ENCODE measurements at regions not wholly inside any gene's neighbourhood (a gene's known extent, or its start where the extent isn't known, plus 50 kb on each side); places are given as distances from the start of the nearest gene placed in this dataset.

- Histone ChIP-seq H3K9ac (ENCODE audit: low read length) (no peak overlapping the region), H3K36me3 (ENCODE audit: insufficient read depth, low read length) (no peaks in the 10 kb centered on the region), H3K9me3 (ENCODE audit: low read length) (no peaks in the 10 kb centered on the region), H3K27me3 (ENCODE audit: low read length) (no peaks in the 10 kb centered on the region), H3K27ac (ENCODE audit: low read length) (no peak overlapping the region), H3K4me1 (ENCODE audit: low read length) (peaks cover 5% of the 10 kb centered on the region), H3K4me3 (ENCODE audit: low read length) (no peak overlapping the region), H4K20me1 (ENCODE audit: insufficient read depth, low read depth, low read length) (no peaks in the 10 kb centered on the region), H3K79me2 (ENCODE audit: low read length) (no peaks in the 10 kb centered on the region), H3K9me2 (replicated peaks; ENCODE audit: insufficient read depth, low read length) (no peaks in the 10 kb centered on the region), H2AFZ (ENCODE audit: low read length) (no peak overlapping the region), H3K4me2 (ENCODE audit: low read depth, low read length, poor library complexity, severe bottlenecking) (no peak overlapping the region)
- DNase-seq: no peak
Measured at GRCh38 chr12:74900232-74900631, 309.4 kb downstream of the KCNC2 start.

DNA sequence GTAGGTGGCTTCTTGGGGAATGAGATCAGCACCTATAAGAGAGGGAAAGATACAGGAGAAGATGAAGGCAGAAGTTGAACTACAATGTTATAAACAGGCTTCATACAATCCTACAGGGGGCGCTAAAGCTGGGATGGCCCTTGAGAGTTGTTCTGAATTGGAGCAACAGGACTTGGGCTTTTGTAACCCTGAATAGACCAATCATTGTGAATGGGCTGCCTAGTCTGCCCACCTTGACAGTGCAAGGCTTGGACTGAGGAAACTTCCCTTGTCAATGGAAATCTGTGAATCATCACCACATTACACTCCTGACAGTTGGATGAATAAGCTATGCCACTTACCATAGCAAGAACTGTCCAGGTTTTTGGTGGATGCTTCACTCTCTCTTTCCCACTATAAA, 306.1 kb downstream of the KCNC2 start:
- Histone ChIP-seq H3K9me2 (replicated peaks; ENCODE audit: insufficient read depth, low read length) (no peaks in the 10 kb centered on the region), H3K27me3 (ENCODE audit: low read length) (no peaks in the 10 kb centered on the region), H4K20me1 (ENCODE audit: insufficient read depth, low read depth, low read length) (no peaks in the 10 kb centered on the region), H3K79me2 (ENCODE audit: low read length) (no peaks in the 10 kb centered on the region), H3K36me3 (ENCODE audit: insufficient read depth, low read length) (no peaks in the 10 kb centered on the region), H3K4me2 (ENCODE audit: low read depth, low read length, poor library complexity, severe bottlenecking) (no peak overlapping the region), H3K9ac (ENCODE audit: low read length) (no peak overlapping the region), H3K4me3 (ENCODE audit: low read length) (no peak overlapping the region), H3K27ac (ENCODE audit: low read length) (no peak overlapping the region), H2AFZ (ENCODE audit: low read length) (no peak overlapping the region), H3K4me1 (ENCODE audit: low read length) (peaks cover 5% of the 10 kb centered on the region), H3K9me3 (ENCODE audit: low read length) (no peaks in the 10 kb centered on the region)
- peak; percentile 67 for DNase-seq

DNA sequence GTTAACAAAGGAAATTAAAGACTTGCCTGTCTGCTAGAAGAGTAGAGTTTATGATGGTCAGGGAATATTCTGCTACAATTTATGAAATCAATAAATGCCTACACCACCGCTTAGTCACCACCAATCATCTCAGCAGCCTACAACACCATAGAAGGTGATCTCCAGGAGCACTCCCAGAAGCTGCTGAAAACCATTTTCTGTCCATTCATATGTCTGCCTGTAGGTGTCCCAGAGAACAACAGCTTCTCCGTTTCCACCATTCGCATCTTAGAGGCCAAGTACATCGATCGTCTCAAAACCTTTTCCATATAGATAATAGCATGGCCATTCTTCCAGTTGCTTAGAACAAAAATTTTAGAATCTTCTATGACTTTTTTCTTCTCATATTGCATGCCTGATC, 303.4 kb downstream of the KCNC2 start:
- no peaks in the 10 kb centered on the region for H3K36me3 ChIP-seq (ENCODE audit: insufficient read depth, low read length)
- H3K79me2 ChIP-seq (ENCODE audit: low read length): no peaks in the 10 kb centered on the region
- no peak overlapping the region for H3K4me3 ChIP-seq (ENCODE audit: low read length)
- peak; percentile 57 for DNase-seq
- no peaks in the 10 kb centered on the region for H3K4me1 ChIP-seq (ENCODE audit: low read length)
- H3K4me2 ChIP-seq (ENCODE audit: low read depth, low read length, poor library complexity, severe bottlenecking): no peak overlapping the region
- H3K9me2 ChIP-seq (replicated peaks; ENCODE audit: insufficient read depth, low read length): no peaks in the 10 kb centered on the region
- H2AFZ ChIP-seq (ENCODE audit: low read length): peak overlapping the region; percentile 64
- H3K9me3 ChIP-seq (ENCODE audit: low read length): no peaks in the 10 kb centered on the region
- H3K27me3 ChIP-seq (ENCODE audit: low read length): no peaks in the 10 kb centered on the region
- H4K20me1 ChIP-seq (ENCODE audit: insufficient read depth, low read depth, low read length): no peaks in the 10 kb centered on the region
- no peak overlapping the region for H3K27ac ChIP-seq (ENCODE audit: low read length)
- H3K9ac ChIP-seq (ENCODE audit: low read length): no peak overlapping the region

GRCh38 chr12:74910831-74911230, 298.8 kb downstream of the KCNC2 start:
- H3K79me2 ChIP-seq (ENCODE audit: low read length): no peaks in the 10 kb centered on the region
- no peaks in the 10 kb centered on the region for H3K9me3 ChIP-seq (ENCODE audit: low read length)
- no peak for DNase-seq
- no peaks in the 10 kb centered on the region for H3K4me1 ChIP-seq (ENCODE audit: low read length)
- H3K27ac ChIP-seq (ENCODE audit: low read length): no peak overlapping the region
- no peaks in the 10 kb centered on the region for H3K9me2 ChIP-seq (replicated peaks; ENCODE audit: insufficient read depth, low read length)
- H3K36me3 ChIP-seq (ENCODE audit: insufficient read depth, low read length): no peaks in the 10 kb centered on the region
- H2AFZ ChIP-seq (ENCODE audit: low read length): no peak overlapping the region
- H4K20me1 ChIP-seq (ENCODE audit: insufficient read depth, low read depth, low read length): no peaks in the 10 kb centered on the region
- no peak overlapping the region for H3K4me2 ChIP-seq (ENCODE audit: low read depth, low read length, poor library complexity, severe bottlenecking)
- no peak overlapping the region for H3K4me3 ChIP-seq (ENCODE audit: low read length)
- no peaks in the 10 kb centered on the region for H3K27me3 ChIP-seq (ENCODE audit: low read length)
- no peak overlapping the region for H3K9ac ChIP-seq (ENCODE audit: low read length)

GRCh38 chr12:74914378-74914777, 295.3 kb downstream of the KCNC2 start:
- Histone ChIP-seq H3K9ac (ENCODE audit: low read length) (no peak overlapping the region), H3K9me3 (ENCODE audit: low read length) (no peaks in the 10 kb centered on the region), H3K79me2 (ENCODE audit: low read length) (no peaks in the 10 kb centered on the region), H3K9me2 (replicated peaks; ENCODE audit: insufficient read depth, low read length) (no peaks in the 10 kb centered on the region), H3K4me2 (ENCODE audit: low read depth, low read length, poor library complexity, severe bottlenecking) (no peak overlapping the region), H3K27ac (ENCODE audit: low read length) (no peak overlapping the region), H4K20me1 (ENCODE audit: insufficient read depth, low read depth, low read length) (no peaks in the 10 kb centered on the region), H2AFZ (ENCODE audit: low read length) (no peak overlapping the region), H3K36me3 (ENCODE audit: insufficient read depth, low read length) (no peaks in the 10 kb centered on the region), H3K4me3 (ENCODE audit: low read length) (no peak overlapping the region), H3K27me3 (ENCODE audit: low read length) (no peaks in the 10 kb centered on the region), H3K4me1 (ENCODE audit: low read length) (no peaks in the 10 kb centered on the region)
- DNase-seq: no peak

GRCh38 chr12:74915718-74916117, 293.9 kb downstream of the KCNC2 start:
- Histone ChIP-seq H3K36me3 (ENCODE audit: insufficient read depth, low read length) (no peaks in the 10 kb centered on the region), H3K9me2 (replicated peaks; ENCODE audit: insufficient read depth, low read length) (no peaks in the 10 kb centered on the region), H2AFZ (ENCODE audit: low read length) (no peak overlapping the region), H3K9me3 (ENCODE audit: low read length) (no peaks in the 10 kb centered on the region), H3K4me1 (ENCODE audit: low read length) (no peaks in the 10 kb centered on the region), H4K20me1 (ENCODE audit: insufficient read depth, low read depth, low read length) (no peaks in the 10 kb centered on the region), H3K27me3 (ENCODE audit: low read length) (no peaks in the 10 kb centered on the region), H3K4me2 (ENCODE audit: low read depth, low read length, poor library complexity, severe bottlenecking) (no peak overlapping the region), H3K27ac (ENCODE audit: low read length) (no peak overlapping the region), H3K4me3 (ENCODE audit: low read length) (no peak overlapping the region), H3K9ac (ENCODE audit: low read length) (no peak overlapping the region), H3K79me2 (ENCODE audit: low read length) (no peaks in the 10 kb centered on the region)
- DNase-seq: no peak

- H3K4me3 ChIP-seq (ENCODE audit: low read length): no peak overlapping the region
- no peaks in the 10 kb centered on the region for H3K79me2 ChIP-seq (ENCODE audit: low read length)
- no peaks in the 10 kb centered on the region for H4K20me1 ChIP-seq (ENCODE audit: insufficient read depth, low read depth, low read length)
- H3K27me3 ChIP-seq (ENCODE audit: low read length): no peaks in the 10 kb centered on the region
- H3K4me2 ChIP-seq (ENCODE audit: low read depth, low read length, poor library complexity, severe bottlenecking): no peak overlapping the region
- no peak overlapping the region for H3K9ac ChIP-seq (ENCODE audit: low read length)
- H3K4me1 ChIP-seq (ENCODE audit: low read length): no peaks in the 10 kb centered on the region
- H3K9me3 ChIP-seq (ENCODE audit: low read length): no peaks in the 10 kb centered on the region
- no peak for DNase-seq
- no peak overlapping the region for H3K27ac ChIP-seq (ENCODE audit: low read length)
- H2AFZ ChIP-seq (ENCODE audit: low read length): no peak overlapping the region
- no peaks in the 10 kb centered on the region for H3K9me2 ChIP-seq (replicated peaks; ENCODE audit: insufficient read depth, low read length)
- H3K36me3 ChIP-seq (ENCODE audit: insufficient read depth, low read length): no peaks in the 10 kb centered on the region
Measured at GRCh38 chr12:74917743-74918142, 291.9 kb downstream of the KCNC2 start.

DNA sequence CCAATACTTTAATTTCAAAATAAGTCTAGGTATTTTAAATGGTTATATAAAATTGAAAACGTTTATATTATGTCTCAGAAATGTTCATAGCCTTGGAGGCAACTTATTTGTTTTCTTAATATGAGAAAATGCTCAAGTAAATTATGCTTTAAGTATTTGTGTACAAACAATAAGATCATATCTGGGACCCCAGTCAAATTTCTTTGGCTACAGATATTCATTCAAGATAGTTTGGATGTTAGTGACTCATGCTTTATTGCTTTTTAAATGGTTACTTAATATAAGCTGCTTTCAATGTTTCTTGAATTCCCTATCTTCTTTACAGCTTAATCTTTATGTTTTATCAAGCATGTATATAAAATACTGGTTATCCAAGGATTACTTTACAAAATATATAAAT, 291.3 kb downstream of the KCNC2 start:
- no peaks in the 10 kb centered on the region for H3K27me3 ChIP-seq (ENCODE audit: low read length)
- H3K9ac ChIP-seq (ENCODE audit: low read length): no peak overlapping the region
- no peak overlapping the region for H3K4me3 ChIP-seq (ENCODE audit: low read length)
- no peaks in the 10 kb centered on the region for H3K9me3 ChIP-seq (ENCODE audit: low read length)
- H3K36me3 ChIP-seq (ENCODE audit: insufficient read depth, low read length): no peaks in the 10 kb centered on the region
- no peak overlapping the region for H2AFZ ChIP-seq (ENCODE audit: low read length)
- H4K20me1 ChIP-seq (ENCODE audit: insufficient read depth, low read depth, low read length): no peaks in the 10 kb centered on the region
- no peaks in the 10 kb centered on the region for H3K79me2 ChIP-seq (ENCODE audit: low read length)
- no peaks in the 10 kb centered on the region for H3K4me1 ChIP-seq (ENCODE audit: low read length)
- no peak overlapping the region for H3K4me2 ChIP-seq (ENCODE audit: low read depth, low read length, poor library complexity, severe bottlenecking)
- no peak overlapping the region for H3K27ac ChIP-seq (ENCODE audit: low read length)
- no peaks in the 10 kb centered on the region for H3K9me2 ChIP-seq (replicated peaks; ENCODE audit: insufficient read depth, low read length)
- no peak for DNase-seq

DNA sequence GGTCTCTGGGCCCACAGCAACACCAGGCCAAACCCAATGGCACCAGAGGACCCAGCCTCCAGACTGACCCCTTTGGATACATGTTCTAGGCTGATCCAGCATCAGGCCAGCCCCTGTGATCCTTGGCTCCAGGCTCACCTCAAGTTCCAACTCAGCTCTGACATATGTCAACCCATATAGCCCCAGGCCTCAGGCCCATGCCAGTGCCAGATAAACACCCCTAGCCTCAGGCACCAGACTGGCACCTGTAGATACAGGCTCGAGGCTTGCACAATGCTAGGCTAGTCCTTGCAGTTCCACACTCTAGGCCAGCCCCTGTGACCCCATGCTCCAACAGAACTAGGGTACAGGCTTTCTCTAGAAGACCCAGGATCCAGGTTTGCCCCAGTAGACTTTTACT, 287.5 kb downstream of the KCNC2 start:
- Histone ChIP-seq H3K9me2 (replicated peaks; ENCODE audit: insufficient read depth, low read length) (no peaks in the 10 kb centered on the region), H3K79me2 (ENCODE audit: low read length) (no peaks in the 10 kb centered on the region), H3K27ac (ENCODE audit: low read length) (no peak overlapping the region), H3K4me3 (ENCODE audit: low read length) (no peak overlapping the region), H3K27me3 (ENCODE audit: low read length) (no peaks in the 10 kb centered on the region), H4K20me1 (ENCODE audit: insufficient read depth, low read depth, low read length) (no peaks in the 10 kb centered on the region), H3K9me3 (ENCODE audit: low read length) (no peaks in the 10 kb centered on the region), H3K9ac (ENCODE audit: low read length) (no peak overlapping the region), H2AFZ (ENCODE audit: low read length) (no peak overlapping the region), H3K4me1 (ENCODE audit: low read length) (no peaks in the 10 kb centered on the region), H3K4me2 (ENCODE audit: low read depth, low read length, poor library complexity, severe bottlenecking) (no peak overlapping the region), H3K36me3 (ENCODE audit: insufficient read depth, low read length) (no peaks in the 10 kb centered on the region)
- no peak for DNase-seq

All from Karpas-422 (cell line).